ENCODE measurements at regions not wholly inside any gene's neighbourhood (a gene's known extent, or its start where the extent isn't known, plus 50 kb on each side); places are given as distances from the start of the nearest gene placed in this dataset.
"Not testable (repeated sequence)": the region's sequence is repeated elsewhere in the genome, so short reads cannot be mapped to it uniquely, and the experiment has no call there.

GRCh38 chr6:147935656-147936055 lies 407.0 kb upstream of the SASH1 start:
- no peak for DNase-seq

DNA sequence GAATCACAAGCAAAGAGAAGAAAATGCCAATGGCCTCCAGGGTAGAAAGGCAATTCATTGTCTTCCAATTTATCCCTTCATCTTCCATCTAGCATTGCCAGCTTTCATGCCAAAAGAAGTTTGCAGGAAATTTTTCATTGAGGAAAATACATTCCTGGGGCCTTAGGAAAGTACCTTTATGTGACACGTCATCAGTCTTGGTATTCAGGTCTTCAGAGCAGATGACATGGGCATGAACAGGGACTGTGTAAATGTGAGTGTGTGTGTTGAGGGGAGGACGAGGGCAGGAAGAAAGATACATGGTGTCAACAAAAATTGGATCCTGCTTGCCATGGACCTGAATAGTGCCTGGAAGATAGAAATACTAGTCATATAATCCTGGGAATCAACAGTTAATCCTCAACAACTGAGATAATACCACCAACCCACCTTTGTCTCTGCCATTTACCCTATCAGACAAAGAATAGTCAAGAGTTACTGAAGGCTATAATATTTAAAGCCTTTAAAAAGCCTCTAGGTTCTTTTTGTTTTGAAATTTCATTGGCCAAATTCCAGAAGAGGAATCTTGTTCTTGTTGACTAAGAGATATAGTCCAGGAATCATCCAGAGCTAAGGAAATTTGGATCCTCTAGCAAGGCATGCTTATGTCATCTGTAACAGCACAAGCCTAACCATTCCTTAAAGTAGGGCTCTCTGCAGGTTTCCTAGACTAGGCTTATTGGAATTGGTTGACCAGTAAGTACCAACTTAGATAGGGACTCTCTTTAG lies 405.8 kb upstream of the SASH1 start:
- no peak for DNase-seq

- DNase-seq = no peak
Measured at GRCh38 chr6:147941143-147941542, 401.5 kb upstream of the SASH1 start.

DNA sequence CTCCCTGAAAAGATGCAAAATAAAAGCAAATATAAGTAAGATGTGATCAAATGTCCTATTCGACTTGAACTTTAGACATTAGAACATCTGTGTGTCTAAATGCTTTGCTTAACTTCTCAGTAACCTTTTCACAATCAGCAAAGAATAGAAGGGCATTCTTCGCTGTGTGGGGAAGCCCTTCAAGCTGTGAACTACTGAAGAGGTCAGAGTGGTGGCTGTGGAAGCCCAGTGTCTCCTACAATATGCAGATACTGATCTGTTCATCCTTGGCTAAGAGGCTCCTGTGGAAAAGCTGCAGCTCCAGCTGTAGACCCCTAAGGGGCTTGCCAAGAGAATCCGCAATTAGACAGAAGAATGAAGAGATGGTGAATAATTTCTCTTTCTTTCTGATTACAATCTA lies 400.3 kb upstream of the SASH1 start:
- no peak for DNase-seq

- DNase-seq = no peak
Measured at GRCh38 chr6:147944122-147944521, 398.5 kb upstream of the SASH1 start.

GRCh38 chr6:147947521-147947920 lies 395.1 kb upstream of the SASH1 start:
- no peak for DNase-seq

- no peak for DNase-seq
Measured at GRCh38 chr6:147949981-147950622, 392.5 kb upstream of the SASH1 start.

- no peak for DNase-seq
Measured at GRCh38 chr6:147950623-147950987, 392.0 kb upstream of the SASH1 start.

GRCh38 chr6:147951726-147952125 lies 390.9 kb upstream of the SASH1 start:
- no peak for DNase-seq

DNA sequence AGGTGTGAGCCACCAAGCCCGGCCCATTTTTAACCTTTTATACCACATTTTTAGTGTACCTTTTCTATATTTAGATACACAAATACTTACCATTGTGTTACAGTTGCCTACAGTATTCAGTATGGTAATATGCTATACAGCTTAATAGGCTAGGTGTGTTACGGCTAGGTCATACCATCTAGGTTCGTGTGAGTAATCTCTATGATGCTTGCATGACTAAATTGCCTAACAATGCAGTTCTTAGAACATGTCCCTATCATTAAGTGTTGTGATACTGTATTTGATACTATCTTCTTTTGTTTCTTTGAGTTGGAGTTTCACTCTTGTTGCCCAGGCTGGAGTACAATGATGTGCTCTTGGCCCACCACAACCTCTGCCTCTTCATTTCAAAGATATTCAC lies 387.7 kb upstream of the SASH1 start:
- DNase-seq = no peak

GRCh38 chr6:147958683-147959082 lies 384.0 kb upstream of the SASH1 start:
- no peak for DNase-seq

- no peak for DNase-seq
Measured at GRCh38 chr6:147961481-147962141, 381.0 kb upstream of the SASH1 start.

GRCh38 chr6:147965448-147965847 lies 377.2 kb upstream of the SASH1 start:
- not testable (repeated sequence) for DNase-seq

DNA sequence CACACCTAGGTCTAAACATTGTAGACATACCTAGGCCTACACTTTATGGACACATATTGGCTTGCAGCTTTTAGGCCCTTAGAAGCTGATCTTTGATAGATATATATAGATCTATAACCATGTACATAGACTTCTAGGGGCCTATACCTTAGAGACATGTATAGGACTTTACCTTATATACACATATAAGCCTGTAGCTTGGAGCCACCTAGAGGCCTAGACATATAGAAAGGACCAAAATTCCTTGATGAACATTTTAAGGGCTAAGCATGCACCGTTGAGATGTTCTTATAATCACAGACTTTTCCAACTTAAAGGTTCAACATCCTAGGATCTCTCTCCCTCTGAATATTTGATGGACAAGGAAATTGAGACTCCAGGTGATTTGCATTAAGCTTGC lies 371.7 kb upstream of the SASH1 start:
- DNase-seq = no peak

DNA sequence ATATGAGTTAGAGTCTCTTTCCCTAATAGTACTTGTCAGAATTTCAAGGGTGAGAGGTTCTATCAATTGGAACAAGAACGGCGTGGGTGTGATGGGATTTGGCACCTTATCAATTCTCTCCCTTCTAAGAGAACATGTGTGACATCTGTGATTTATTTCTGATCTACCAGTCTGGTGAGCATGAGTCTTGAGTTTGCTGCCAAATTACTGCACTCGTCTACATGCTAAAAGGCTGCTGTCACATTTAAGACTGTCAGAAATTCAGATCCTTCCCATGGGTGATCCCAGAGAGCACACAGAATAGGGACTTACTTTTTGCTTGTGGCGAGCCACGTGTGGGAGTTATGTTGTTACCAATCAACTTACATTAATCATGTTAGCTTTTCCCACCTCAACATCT lies 370.2 kb upstream of the SASH1 start:
- no peak for DNase-seq

GRCh38 chr6:147973806-147974205 lies 368.8 kb upstream of the SASH1 start:
- DNase-seq = no peak

DNA sequence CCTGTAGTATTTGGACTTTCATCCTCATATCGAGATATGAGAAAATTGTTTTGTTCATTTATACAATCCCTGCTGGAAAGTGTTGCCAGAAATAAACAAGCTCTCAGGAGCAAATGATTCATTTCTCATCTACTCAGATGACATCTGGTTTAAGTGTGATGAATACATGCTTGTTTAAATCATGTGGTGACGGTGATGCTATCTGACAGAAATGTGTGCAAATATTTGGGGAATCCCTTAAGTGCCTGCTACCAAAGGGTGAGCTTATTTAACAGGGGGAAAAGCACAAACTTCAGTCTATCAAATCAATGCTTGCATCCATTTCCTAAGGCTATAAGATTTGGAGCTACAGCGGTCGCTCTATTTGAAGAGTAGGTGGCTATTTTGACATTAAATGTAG lies 368.3 kb upstream of the SASH1 start:
- no peak for DNase-seq

DNA sequence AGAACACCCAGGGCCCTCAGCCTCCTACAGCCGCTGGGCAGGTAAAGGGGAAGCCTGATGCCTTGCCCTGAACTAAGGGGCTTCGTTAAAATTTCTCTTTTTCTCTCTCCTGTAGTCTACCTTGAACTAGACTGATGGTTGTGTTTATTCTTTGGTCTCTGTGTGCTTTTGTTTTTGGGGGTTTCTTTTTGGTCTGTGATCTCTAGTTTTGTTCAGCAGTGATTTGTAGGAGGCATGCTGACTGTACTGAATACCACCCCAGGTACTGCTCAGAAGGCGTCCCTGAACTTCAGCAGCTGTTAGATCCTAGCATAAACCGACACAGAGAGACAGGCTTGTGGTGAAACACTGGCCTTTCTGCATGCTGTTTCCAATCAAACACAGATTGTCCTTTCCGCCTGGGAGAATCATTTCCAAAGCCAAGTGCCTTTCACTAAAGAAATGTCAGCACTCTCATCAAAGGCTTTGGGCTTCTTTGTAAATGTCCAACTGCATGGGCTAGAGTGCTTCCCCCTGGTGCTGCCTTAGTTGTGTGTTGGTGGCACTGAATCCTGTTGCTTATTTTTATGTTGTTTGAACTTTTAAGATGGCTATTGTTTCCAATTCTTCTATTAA lies 364.7 kb upstream of the SASH1 start:
- no peak for DNase-seq

DNA sequence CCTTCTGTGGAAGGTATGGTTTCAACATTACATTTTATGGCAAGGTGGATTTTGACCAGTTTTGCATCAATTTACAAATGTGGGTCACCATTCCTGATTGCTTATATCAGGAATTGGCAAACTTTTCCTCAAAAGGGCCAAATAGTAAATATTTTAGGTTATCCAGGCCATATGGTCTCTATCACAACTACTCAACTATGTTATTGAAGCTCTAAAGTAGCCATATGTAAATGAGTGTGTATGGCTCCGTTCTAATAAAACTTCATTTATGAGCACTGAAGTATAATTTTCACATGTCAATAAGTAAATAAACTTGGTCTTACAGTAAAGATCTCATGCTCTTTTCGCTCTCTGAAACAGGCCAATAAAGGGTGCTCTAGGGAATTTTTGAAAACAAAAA lies 362.7 kb upstream of the SASH1 start:
- DNase-seq = no peak

- DNase-seq = no peak
Measured at GRCh38 chr6:147983581-147984366, 358.9 kb upstream of the SASH1 start.

DNA sequence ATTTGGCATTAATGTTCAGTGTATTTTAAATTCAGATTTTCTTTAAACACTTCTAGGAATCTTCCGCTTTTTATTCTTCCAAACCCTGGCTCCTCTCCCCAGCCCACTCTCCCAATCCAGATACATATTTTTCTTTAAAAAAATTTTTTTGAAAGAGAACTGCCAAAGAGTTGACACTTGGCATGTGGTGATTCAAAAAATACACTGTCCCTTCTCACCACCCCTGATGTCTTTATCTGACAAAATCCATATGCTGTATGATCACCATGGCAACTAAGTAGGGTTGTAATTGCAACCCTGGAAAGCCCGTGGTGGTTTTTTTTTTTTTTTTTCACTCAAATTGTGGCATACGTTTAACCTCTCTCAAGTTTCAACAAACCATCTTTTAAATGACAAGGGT lies 355.8 kb upstream of the SASH1 start:
- no peak for DNase-seq

DNA sequence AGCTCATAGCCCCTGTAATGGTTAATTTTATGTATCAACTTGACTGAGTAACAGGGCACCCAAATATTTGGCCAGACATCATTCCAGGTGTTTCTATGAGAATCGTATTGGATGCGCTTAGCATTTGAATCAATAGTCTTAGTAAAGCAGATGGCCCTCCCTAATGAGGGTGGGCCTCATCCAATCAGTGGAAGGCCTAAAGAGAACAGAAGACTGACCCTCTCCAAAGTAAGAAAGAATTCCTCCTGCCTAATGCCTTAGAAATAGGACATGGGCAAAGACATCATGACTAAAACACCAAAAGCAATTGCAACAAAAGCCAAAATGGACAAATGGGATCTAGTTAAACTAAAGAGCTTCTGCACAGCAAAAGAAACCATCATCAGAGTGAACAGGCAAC lies 352.5 kb upstream of the SASH1 start:
- no peak for DNase-seq

- no peak for DNase-seq
Measured at GRCh38 chr6:147991961-147992360, 350.7 kb upstream of the SASH1 start.
